Upper lobe of right lung (tissue), 1 donor: ENCODE measurements at regions not wholly inside any gene's neighbourhood (a gene's known extent, or its start where the extent isn't known, plus 50 kb on each side); places are given as distances from the start of the nearest gene placed in this dataset.

Experiments
- ATAC-seq: fragments of 200-7000 bp; cut with Tn5 transposase; one replicate; pipeline ENCODE4 v1.9.1; 2020; ENCODE audit warnings: mild to moderate bottlenecking, moderate library complexity
- DNase-seq: peaks from one replicate; pipeline ENCODE4 v3.0.0-alpha.2; 2020
- H3K27ac ChIP-seq: fragments of 200-600 bp; one replicate; pipeline ENCODE4 v1.8.0; 2022
- H3K27me3 ChIP-seq: fragments of 200-600 bp; one replicate; pipeline ENCODE4 v1.8.0; 2022; ENCODE audit warnings: mild to moderate bottlenecking
- H3K36me3 ChIP-seq: fragments of 200-600 bp; one replicate; pipeline ENCODE4 v1.8.0; 2022
- H3K4me1 ChIP-seq: fragments of 200-600 bp; one replicate; pipeline ENCODE4 v1.8.0; 2022
- H3K4me3 ChIP-seq: fragments of 200-600 bp; one replicate; pipeline ENCODE4 v1.8.0; 2022; ENCODE audit warnings: mild to moderate bottlenecking
- H3K9me3 ChIP-seq: fragments of 200-600 bp; one replicate; pipeline ENCODE4 v1.8.0; 2022
- intact Hi-C: fragments of 100-400 bp; cut with DNase I; formaldehyde crosslinking; loops from one replicate; pipeline ENCODE4 v1.11.0; 2022
- TF ChIP-seq, protein P1 (sequence below): fragments of 200-600 bp; IDR thresholded peaks from one replicate; pipeline ENCODE4 v1.8.0; 2022; ENCODE audit warnings: antibody characterized with exemption
- donor health status: DM: no; HTN: yes; CAD: no; lungs with severe emphysema.

DNA sequence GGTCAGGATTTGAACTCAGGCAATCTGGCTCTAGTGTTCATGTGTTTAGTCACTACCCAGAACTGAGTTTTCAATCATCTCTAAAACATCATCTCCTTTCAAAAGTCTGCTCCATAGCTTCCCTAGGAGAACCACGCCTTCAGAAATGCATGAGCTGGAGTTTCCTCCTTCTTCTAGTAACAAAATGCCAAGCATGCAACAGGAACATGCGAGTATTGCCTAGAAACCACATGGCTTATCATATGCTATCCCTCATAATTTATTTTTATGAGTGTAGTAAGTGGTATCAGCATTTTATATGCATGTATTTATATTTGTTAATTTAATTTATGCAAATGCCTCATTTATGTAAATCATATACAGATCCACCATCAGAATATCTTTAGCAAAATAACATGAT is 170.9 kb downstream of the RAB11FIP2 start:
- peaks cover 7% of the 10 kb centered on the region for H3K27me3 ChIP-seq
- ATAC-seq = no peak
- H3K4me3 ChIP-seq = no peak overlapping the region
- no peaks in the 10 kb centered on the region for H3K9me3 ChIP-seq
- H3K27ac ChIP-seq = no peak overlapping the region
- intact Hi-C loops = no loop called here
- H3K4me1 ChIP-seq = no peaks in the 10 kb centered on the region
- no peak for DNase-seq
- no peaks in the 10 kb centered on the region for H3K36me3 ChIP-seq
- TF ChIP-seq, protein P1, sequence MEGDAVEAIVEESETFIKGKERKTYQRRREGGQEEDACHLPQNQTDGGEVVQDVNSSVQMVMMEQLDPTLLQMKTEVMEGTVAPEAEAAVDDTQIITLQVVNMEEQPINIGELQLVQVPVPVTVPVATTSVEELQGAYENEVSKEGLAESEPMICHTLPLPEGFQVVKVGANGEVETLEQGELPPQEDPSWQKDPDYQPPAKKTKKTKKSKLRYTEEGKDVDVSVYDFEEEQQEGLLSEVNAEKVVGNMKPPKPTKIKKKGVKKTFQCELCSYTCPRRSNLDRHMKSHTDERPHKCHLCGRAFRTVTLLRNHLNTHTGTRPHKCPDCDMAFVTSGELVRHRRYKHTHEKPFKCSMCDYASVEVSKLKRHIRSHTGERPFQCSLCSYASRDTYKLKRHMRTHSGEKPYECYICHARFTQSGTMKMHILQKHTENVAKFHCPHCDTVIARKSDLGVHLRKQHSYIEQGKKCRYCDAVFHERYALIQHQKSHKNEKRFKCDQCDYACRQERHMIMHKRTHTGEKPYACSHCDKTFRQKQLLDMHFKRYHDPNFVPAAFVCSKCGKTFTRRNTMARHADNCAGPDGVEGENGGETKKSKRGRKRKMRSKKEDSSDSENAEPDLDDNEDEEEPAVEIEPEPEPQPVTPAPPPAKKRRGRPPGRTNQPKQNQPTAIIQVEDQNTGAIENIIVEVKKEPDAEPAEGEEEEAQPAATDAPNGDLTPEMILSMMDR = no peak

DNA sequence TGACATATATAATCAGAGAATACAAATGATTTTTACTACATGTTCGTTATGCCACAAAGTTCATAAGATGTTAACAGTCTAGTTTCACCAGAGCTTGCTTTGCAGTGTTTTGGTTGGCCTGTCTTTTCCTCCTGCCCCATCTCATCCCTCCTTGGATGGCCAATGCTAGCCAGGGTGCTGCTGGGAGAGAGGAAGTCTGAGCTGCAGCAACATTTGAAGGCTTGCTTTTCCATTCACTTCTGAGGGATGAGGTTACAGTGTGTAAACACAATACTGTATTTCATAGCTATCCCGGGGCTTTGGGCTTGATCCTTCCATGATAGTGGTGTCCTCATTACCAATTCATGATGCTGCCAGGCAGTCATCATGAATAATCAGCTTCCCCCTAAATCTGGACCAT is 170.5 kb downstream of the RAB11FIP2 start:
- TF ChIP-seq, protein P1 = no peak
- Histone ChIP-seq H3K27me3 (peaks cover 7% of the 10 kb centered on the region), H3K4me3 (no peak overlapping the region), H3K9me3 (no peaks in the 10 kb centered on the region), H3K27ac (no peak overlapping the region), H3K36me3 (no peaks in the 10 kb centered on the region), H3K4me1 (no peaks in the 10 kb centered on the region)
- DNase-seq = no peak
- no peak for ATAC-seq
- intact Hi-C loops = no loop called here

DNA sequence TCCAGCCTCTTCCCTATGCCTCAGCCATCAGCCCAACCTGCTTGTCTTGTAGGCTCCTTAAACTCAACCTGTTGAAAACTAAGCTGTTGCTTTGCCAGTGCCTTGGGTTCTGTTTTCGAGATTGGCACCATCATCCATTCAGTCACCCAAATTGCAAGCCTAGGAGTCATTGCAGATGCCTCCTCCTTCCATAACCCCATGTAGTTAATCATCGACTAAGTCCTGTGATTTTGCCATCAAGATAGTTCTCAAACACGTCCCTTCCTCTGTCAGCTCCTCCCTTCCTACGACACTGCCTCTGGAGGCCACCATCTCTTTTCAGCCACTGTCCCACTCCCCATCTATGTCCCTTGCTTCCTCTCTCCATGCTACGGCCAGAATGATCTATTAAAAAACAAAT is 168.1 kb downstream of the RAB11FIP2 start:
- ATAC-seq (no peak), DNase-seq (no peak)
- no peaks in the 10 kb centered on the region for H3K9me3 ChIP-seq
- no peak overlapping the region for H3K4me3 ChIP-seq
- H3K27ac ChIP-seq = no peak overlapping the region
- TF ChIP-seq, protein P1 = no peak
- no peaks in the 10 kb centered on the region for H3K4me1 ChIP-seq
- H3K27me3 ChIP-seq = peaks cover 6% of the 10 kb centered on the region
- intact Hi-C loops = no loop called here
- H3K36me3 ChIP-seq = no peaks in the 10 kb centered on the region

DNA sequence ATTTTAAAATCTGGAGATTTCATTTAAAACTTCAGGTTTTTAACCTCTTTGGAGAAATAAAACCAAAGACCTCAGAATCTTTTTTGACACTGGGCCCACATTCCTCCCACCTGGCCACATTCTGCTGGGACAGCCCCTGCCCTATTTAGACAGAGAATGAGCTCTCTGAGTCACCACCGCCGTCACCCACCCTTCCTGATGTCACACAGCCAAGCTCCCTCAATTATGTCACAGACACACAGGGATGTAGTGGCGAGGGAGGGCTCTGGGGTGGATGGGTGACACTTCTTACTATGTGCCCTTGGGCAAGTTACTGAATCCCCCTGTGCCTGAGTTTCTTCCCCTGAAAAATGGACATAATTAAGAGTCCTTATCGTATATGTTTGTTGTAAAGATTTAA is 162.6 kb downstream of the RAB11FIP2 start:
- intact Hi-C loops = no loop called here
- Histone ChIP-seq H3K27ac (no peak overlapping the region), H3K9me3 (no peaks in the 10 kb centered on the region), H3K4me3 (no peak overlapping the region), H3K4me1 (no peaks in the 10 kb centered on the region), H3K27me3 (no peaks in the 10 kb centered on the region), H3K36me3 (no peaks in the 10 kb centered on the region)
- TF ChIP-seq, protein P1 = no peak
- ATAC-seq = no peak
- no peak for DNase-seq

DNA sequence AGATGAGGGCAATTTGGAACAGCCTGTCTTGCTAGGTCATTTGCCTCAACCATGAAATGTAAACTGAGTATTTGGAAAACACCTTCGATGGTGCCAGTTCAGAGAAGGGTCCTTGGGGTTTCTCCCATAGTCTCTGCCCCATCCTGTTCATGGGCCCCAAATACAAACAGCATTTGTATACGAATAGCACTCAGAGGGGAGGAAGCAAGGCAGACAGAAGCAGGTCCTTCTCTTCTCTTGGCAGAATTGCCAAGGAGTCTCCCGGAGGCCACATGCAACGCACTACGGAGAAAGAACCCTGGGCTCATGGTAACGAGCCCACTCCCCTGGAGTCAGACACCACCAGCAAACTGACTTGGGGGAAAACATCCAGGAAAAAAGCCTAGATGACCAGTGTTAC is 162.1 kb downstream of the RAB11FIP2 start:
- TF ChIP-seq, protein P1 = no peak
- no peak for ATAC-seq
- no peak overlapping the region for H3K27ac ChIP-seq
- H3K4me1 ChIP-seq = no peaks in the 10 kb centered on the region
- no peaks in the 10 kb centered on the region for H3K9me3 ChIP-seq
- intact Hi-C loops = no loop called here
- no peak overlapping the region for H3K4me3 ChIP-seq
- no peaks in the 10 kb centered on the region for H3K36me3 ChIP-seq
- no peak for DNase-seq
- no peaks in the 10 kb centered on the region for H3K27me3 ChIP-seq

DNA sequence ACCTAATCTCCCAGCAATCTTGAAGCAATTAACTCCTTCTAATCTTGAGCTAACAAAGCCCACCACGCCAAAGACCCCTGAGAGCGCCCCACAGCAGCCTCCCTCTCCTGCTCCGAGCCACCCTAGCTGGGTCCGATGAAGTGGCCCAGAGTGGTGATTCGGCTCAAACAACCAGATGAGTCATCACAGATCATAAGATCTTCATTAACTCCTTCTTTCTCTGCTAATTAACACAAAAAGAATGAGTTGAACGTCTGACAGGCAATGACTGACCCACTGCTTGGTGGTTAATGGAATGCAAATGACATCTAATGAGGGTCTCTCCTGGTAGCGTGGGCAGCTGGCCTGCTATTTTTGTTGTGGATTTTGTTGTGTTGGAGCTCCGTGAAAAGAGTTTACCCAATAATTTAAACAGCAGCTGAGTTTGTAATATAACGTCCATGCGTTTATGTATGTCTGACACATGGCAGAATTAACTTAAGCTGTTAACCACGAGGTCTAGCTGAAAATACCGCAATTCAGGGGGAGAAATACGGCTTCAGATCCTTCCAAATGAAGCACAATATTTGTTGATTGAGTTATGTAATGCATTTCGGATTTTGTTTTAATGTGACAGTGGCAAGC is 161.4 kb downstream of the RAB11FIP2 start:
- intact Hi-C loops = no loop called here
- DNase-seq = no peak
- H3K9me3 ChIP-seq = no peaks in the 10 kb centered on the region
- no peaks in the 10 kb centered on the region for H3K36me3 ChIP-seq
- no peaks in the 10 kb centered on the region for H3K27me3 ChIP-seq
- no peak overlapping the region for H3K4me3 ChIP-seq
- no peak overlapping the region for H3K27ac ChIP-seq
- H3K4me1 ChIP-seq = no peaks in the 10 kb centered on the region
- ATAC-seq = no peak
- TF ChIP-seq, protein P1 = no peak
